OCI-LY7 (cell line): ENCODE measurements at regions not wholly inside any gene's neighbourhood (a gene's known extent, or its start where the extent isn't known, plus 50 kb on each side); places are given as distances from the start of the nearest gene placed in this dataset.

ENCODE experiments used
- CTCF ChIP-seq: fragments of 200-600 bp; sonication (generic); conservative IDR thresholded peaks from 2 replicates; pipeline ENCODE4 v1.5.1; 2014; ENCODE audit warnings: mild to moderate bottlenecking, antibody characterized with exemption, low read length, moderate library complexity, mixed read lengths
- EZH2phosphoT487 ChIP-seq: fragments of 200-600 bp; sonication (generic); IDR thresholded peaks from 2 replicates; pipeline ENCODE4 v1.6.1; 2018; ENCODE audit warnings: low read depth, borderline replicate concordance, mild to moderate bottlenecking, mixed run types, antibody characterized with exemption, low read length, moderate library complexity, mixed read lengths

- TF ChIP-seq CTCF (no peak), EZH2phosphoT487 (no peak)
Measured at GRCh38 chr1:91189096-91189495, 167.3 kb upstream of the ZNF644 start.
